A549 (cell line): ENCODE measurements at regions not wholly inside any gene's neighbourhood (a gene's known extent, or its start where the extent isn't known, plus 50 kb on each side); places are given as distances from the start of the nearest gene placed in this dataset.

Experiments
- ATAC-seq, 2 experiments: fragments of 200-7000 bp in 1 of 2; fragments of >200 bp in 1 of 2; cut with Nextera tagmentation in 1 of 2; cut with Tn5 transposase in 1 of 2; 3 replicates each; pipeline versions ENCODE4 v1.8.0 to v1.9.1; 2018 to 2020; ENCODE audit warnings: mild to moderate bottlenecking in 1 of 2, moderate library complexity in 1 of 2
- CTCF ChIA-PET: fragments of 300-600 bp; sonication (Branson Sonifier 250); formaldehyde crosslinking; extraction: SDS; loops from one replicate; lab custom pipeline; 2021; ENCODE audit warnings: antibody characterized with exemption, inconsistent platforms; lab: Yijun Ruan, JAX
- POLR2A ChIA-PET: fragments of 350-600 bp; formaldehyde crosslinking; extraction: SDS; loops from one replicate; lab custom pipeline; 2021; ENCODE audit warnings: antibody characterized with exemption, inconsistent platforms; lab: Yijun Ruan, JAX
- DNase-seq, 2 experiments: peaks; one replicate each; pipeline versions ENCODE4 v3.0.0 to v3.0.0-alpha.2; 2011 to 2016; ENCODE audit warnings: low read depth in 1 of 2, low spot score in 1 of 2
- FAIRE-seq: peaks from 2 replicates; lab custom pipeline; 2011; peaks lifted over from hg19 to GRCh38; lab: Jason Lieb, UNC
- H3K27ac ChIP-seq, 2 experiments: fragments of >200 bp; sonication (Bioruptor Twin); formaldehyde crosslinking; 3 replicates each; pipeline ENCODE4 v1.5.1; 2016 to 2017
- H3K4me1 ChIP-seq: fragments of >200 bp; sonication (Bioruptor Twin); formaldehyde crosslinking; 3 replicates; pipeline ENCODE4 v1.6.1; 2016
- H3K4me2 ChIP-seq: fragments of >200 bp; sonication (Bioruptor Twin); formaldehyde crosslinking; 3 replicates; pipeline ENCODE4 v1.6.1; 2016
- H3K4me3 ChIP-seq: fragments of >200 bp; sonication (Bioruptor Twin); formaldehyde crosslinking; 3 replicates; pipeline ENCODE4 v1.5.1; 2016
- H3K9me3 ChIP-seq: fragments of >200 bp; sonication (Bioruptor Twin); formaldehyde crosslinking; 3 replicates; pipeline ENCODE4 v1.6.1; 2016
- BHLHE40 ChIP-seq: IDR thresholded peaks from 2 replicates; pipeline ENCODE4 v1.6.1; 2012; ENCODE audit warnings: low read depth, low read length, inconsistent platforms
- CBX8 ChIP-seq: fragments of 200-600 bp; sonication (generic); IDR thresholded peaks from 2 replicates; pipeline ENCODE4 v1.6.1; 2016
- CEBPB ChIP-seq, 2 experiments: fragments of >200 bp in 1 of 2; sonication (Bioruptor Twin) in 1 of 2; formaldehyde crosslinking in 1 of 2; IDR thresholded peaks; 2 replicates each; pipeline ENCODE4 v1.6.1; 2012 to 2016
- CHD4 ChIP-seq: fragments of 200-600 bp; sonication (generic); IDR thresholded peaks from 2 replicates; pipeline ENCODE4 v1.6.1; 2016; ENCODE audit warnings: antibody characterized with exemption, mild to moderate bottlenecking, borderline replicate concordance
- EHF ChIP-seq: fragments of 250-450 bp; sonication (Bioruptor Pico); IDR thresholded peaks from 2 replicates; pipeline ENCODE4 v1.5.0; 2020; ENCODE audit warnings: mild to moderate bottlenecking
- EHMT2 ChIP-seq: fragments of 200-600 bp; sonication (generic); IDR thresholded peaks from 2 replicates; pipeline ENCODE4 v1.6.1; 2016; ENCODE audit warnings: antibody characterized with exemption, low read depth, mild to moderate bottlenecking, moderate library complexity
- ELK1 ChIP-seq: fragments of 150-350 bp; IDR thresholded peaks from 2 replicates; pipeline ENCODE4 v1.6.1; 2014; ENCODE audit warnings: low read depth, mild to moderate bottlenecking, low read length
- EP300 ChIP-seq, 2 experiments: fragments of >200 bp; sonication (Bioruptor Twin); formaldehyde crosslinking; IDR thresholded peaks; 2 replicates in 1 of 2; 3 replicates in 1 of 2; pipeline ENCODE4 v1.6.1; 2016 to 2017
- FOSB ChIP-seq: fragments of 250-450 bp; sonication (Bioruptor Pico); IDR thresholded peaks from 2 replicates; pipeline ENCODE4 v1.5.0; 2020; ENCODE audit warnings: mild to moderate bottlenecking, moderate library complexity
- FOXS1 ChIP-seq: fragments of 250-450 bp; sonication (Bioruptor Pico); IDR thresholded peaks from 2 replicates; pipeline ENCODE4 v1.5.0; 2020; ENCODE audit warnings: mild to moderate bottlenecking, moderate library complexity
- HES2 ChIP-seq: fragments of >200 bp; sonication (Bioruptor Twin); formaldehyde crosslinking; IDR thresholded peaks from 2 replicates; pipeline ENCODE4 v1.6.1; 2016
- HMGXB4 ChIP-seq: fragments of 250-450 bp; sonication (Bioruptor Pico); IDR thresholded peaks from 2 replicates; pipeline ENCODE4 v1.5.0; 2021; ENCODE audit warnings: mild to moderate bottlenecking, moderate library complexity, borderline replicate concordance
- HOXA7 ChIP-seq: fragments of 250-450 bp; sonication (Bioruptor Pico); IDR thresholded peaks from 2 replicates; pipeline ENCODE4 v1.5.0; 2020; ENCODE audit warnings: mild to moderate bottlenecking, moderate library complexity
- JUN ChIP-seq, 2 experiments: fragments of >200 bp; sonication (Bioruptor Twin); formaldehyde crosslinking; IDR thresholded peaks; 2 replicates in 1 of 2; 3 replicates in 1 of 2; pipeline ENCODE4 v1.6.1; 2016 to 2017
- JUNB ChIP-seq: fragments of >200 bp; sonication (Bioruptor Twin); formaldehyde crosslinking; IDR thresholded peaks from 2 replicates; pipeline ENCODE4 v1.6.1; 2016
- MAX ChIP-seq: IDR thresholded peaks from 2 replicates; pipeline ENCODE4 v1.6.1; 2012
- MYC ChIP-seq: IDR thresholded peaks from 2 replicates; pipeline ENCODE4 v1.6.1; 2012; ENCODE audit warnings: mild to moderate bottlenecking, inconsistent platforms, low read length, improper control_type of control experiment, borderline replicate concordance
- NPAS2 ChIP-seq: fragments of 250-450 bp; sonication (Bioruptor Pico); IDR thresholded peaks from 2 replicates; pipeline ENCODE4 v1.8.0; 2022; ENCODE audit warnings: mild to moderate bottlenecking, moderate library complexity, borderline replicate concordance
- NR3C1 ChIP-seq: fragments of >200 bp; sonication (Bioruptor Twin); formaldehyde crosslinking; IDR thresholded peaks from 3 replicates; pipeline ENCODE4 v1.6.1; 2017
- PBX3 ChIP-seq: IDR thresholded peaks from 2 replicates; pipeline ENCODE4 v1.6.1; 2012
- PHF8 ChIP-seq: fragments of 200-600 bp; sonication (generic); IDR thresholded peaks from 2 replicates; pipeline ENCODE4 v1.6.1; 2016; ENCODE audit warnings: low read depth, mild to moderate bottlenecking, antibody characterized with exemption, moderate library complexity, borderline replicate concordance
- POLR2A ChIP-seq: IDR thresholded peaks from 2 replicates; pipeline ENCODE4 v1.6.1; 2012; ENCODE audit warnings: mild to moderate bottlenecking, low read length
- POLR2AphosphoS2 ChIP-seq: conservative IDR thresholded peaks from 2 replicates; pipeline ENCODE4 v1.6.1; 2012; ENCODE audit warnings: low read length, improper control_type of control experiment, inconsistent platforms
- RFX5 ChIP-seq: fragments of 450-650 bp; IDR thresholded peaks from 2 replicates; pipeline ENCODE4 v1.7.1; 2014; ENCODE audit warnings: antibody characterized with exemption, mild to moderate bottlenecking, moderate library complexity
- RNF2 ChIP-seq: fragments of 200-600 bp; sonication (generic); IDR thresholded peaks from 2 replicates; pipeline ENCODE4 v1.6.1; 2016; ENCODE audit warnings: low read depth, mild to moderate bottlenecking, antibody characterized with exemption, moderate library complexity, borderline replicate concordance
- SMC3 ChIP-seq: fragments of >200 bp; sonication (Bioruptor Twin); formaldehyde crosslinking; IDR thresholded peaks from 3 replicates; pipeline ENCODE4 v1.6.1; 2018; ENCODE audit warnings: inconsistent platforms
- SREBF2 ChIP-seq: fragments of 450-650 bp; IDR thresholded peaks from 2 replicates; pipeline ENCODE4 v1.6.1; 2014; ENCODE audit warnings: mild to moderate bottlenecking, moderate library complexity
- ZSCAN20 ChIP-seq: fragments of 250-450 bp; sonication (Bioruptor Pico); IDR thresholded peaks from 2 replicates; pipeline ENCODE4 v1.8.0; 2022; ENCODE audit warnings: mild to moderate bottlenecking, moderate library complexity
- WGBS: methylation state at CpG from one replicate; pipeline ENCODE4 v1.1.6; 2017; ENCODE audit errors: missing lambda C conversion rate; 5-methylcytosine and 5-hydroxymethylcytosine counted together

- H3K4me1 ChIP-seq = no peaks in the 10 kb centered on the region
- no peak overlapping the region for H3K27ac ChIP-seq
- H3K4me3 ChIP-seq = no peak overlapping the region
- ChIA-PET POLR2A (no interaction called here), CTCF (no interaction called here)
- TF ChIP-seq SMC3 (no peak), EHMT2 (no peak), CBX8 (no peak), SREBF2 (no peak), EHF (CRISPR knock-in tag) (no peak), RNF2 (no peak), HOXA7 (CRISPR knock-in tag) (no peak), PBX3 (no peak), FOSB (CRISPR knock-in tag) (no peak), CHD4 (no peak), EP300 (IDR thresholded peaks at IDR 0.05) (no peak), HES2 (no peak), ELK1 (no peak), BHLHE40 (no peak)
- H3K4me2 ChIP-seq = no peak overlapping the region
- FAIRE-seq = no peak
- no peaks in the 10 kb centered on the region for H3K9me3 ChIP-seq
- ATAC-seq = no peak
- no peak for DNase-seq
These were observed 551.6 kb downstream of the COL12A1 start for GRCh38 chr6:74654296-74654695.

GRCh38 chr6:74651948-74652842 is 553.7 kb downstream of the COL12A1 start:
- 45% methylated on average over 5 of the region's 5 CpGs for WGBS
- ChIA-PET POLR2A (no interaction called here), CTCF (interaction anchor here (0.6 kb wide), 1 partner anchor 1061 kb away, joined by 3 read pairs; no protein-coding TSS in a partner anchor)
- Histone ChIP-seq H3K27ac (no peak overlapping the region), H3K4me2 (no peak overlapping the region), H3K4me1 (no peaks in the 10 kb centered on the region), H3K4me3 (no peak overlapping the region)
- FAIRE-seq = no peak
- DNase-seq = no peak
- no peak for TF ChIP-seq FOSB (CRISPR knock-in tag)
- no peak for TF ChIP-seq RFX5
- no peak for TF ChIP-seq MYC
- no peak for TF ChIP-seq CEBPB (IDR thresholded peaks at IDR 0.05)
- no peak for TF ChIP-seq ZSCAN20 (CRISPR knock-in tag)
- no peak for TF ChIP-seq HMGXB4
- no peak for TF ChIP-seq EHF (CRISPR knock-in tag)
- TF ChIP-seq PHF8 = no peak
- no peak for TF ChIP-seq HOXA7 (CRISPR knock-in tag)
- no peak for TF ChIP-seq MAX
- no peak for TF ChIP-seq FOXS1 (CRISPR knock-in tag)
- TF ChIP-seq POLR2A = no peak
- TF ChIP-seq POLR2AphosphoS2 = no peak
- no peak for TF ChIP-seq JUN (IDR thresholded peaks at IDR 0.05)
- TF ChIP-seq ELK1 = no peak
- TF ChIP-seq NPAS2 (CRISPR knock-in tag) = no peak
- no peak for TF ChIP-seq NR3C1
- no peak for TF ChIP-seq JUNB
- TF ChIP-seq, all 56 proteins: peak for 0
- no peak for ATAC-seq
- H3K9me3 ChIP-seq = no peaks in the 10 kb centered on the region
